ENCODE measurements at regions not wholly inside any gene's neighbourhood (a gene's known extent, or its start where the extent isn't known, plus 50 kb on each side); places are given as distances from the start of the nearest gene placed in this dataset.

DNA sequence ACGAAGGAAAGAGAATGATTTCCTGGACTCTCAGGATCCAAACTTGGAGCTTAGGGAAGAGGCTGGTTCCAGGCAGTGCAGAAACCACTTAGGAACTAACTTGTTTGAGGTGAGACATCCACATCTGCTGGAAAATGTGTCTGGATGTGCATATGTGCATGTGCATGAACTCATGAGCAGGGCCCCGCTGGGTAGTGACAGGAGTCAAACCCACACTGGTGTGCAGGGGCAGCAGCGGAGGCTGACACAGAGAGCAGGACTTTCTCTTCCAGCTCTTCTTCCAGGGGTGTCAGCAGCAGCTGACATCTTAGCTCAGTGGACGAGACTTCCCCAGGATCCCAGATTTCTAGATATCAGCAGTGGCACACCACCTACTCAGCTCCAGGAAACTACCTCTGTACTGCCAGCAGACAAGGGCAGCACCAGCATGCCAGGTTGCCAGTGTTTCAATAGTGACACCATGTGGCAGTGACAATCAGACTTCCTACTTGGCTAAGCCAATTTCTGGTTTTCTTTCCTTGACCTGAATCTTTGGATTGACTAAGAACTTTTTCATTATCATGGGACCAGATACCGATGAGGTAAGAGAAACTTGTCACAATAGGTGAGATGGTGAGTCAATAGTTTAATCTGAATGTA is 227.5 kb upstream of the ZC3H12C start:
- DNase-seq, result peak; percentile 83

DNA sequence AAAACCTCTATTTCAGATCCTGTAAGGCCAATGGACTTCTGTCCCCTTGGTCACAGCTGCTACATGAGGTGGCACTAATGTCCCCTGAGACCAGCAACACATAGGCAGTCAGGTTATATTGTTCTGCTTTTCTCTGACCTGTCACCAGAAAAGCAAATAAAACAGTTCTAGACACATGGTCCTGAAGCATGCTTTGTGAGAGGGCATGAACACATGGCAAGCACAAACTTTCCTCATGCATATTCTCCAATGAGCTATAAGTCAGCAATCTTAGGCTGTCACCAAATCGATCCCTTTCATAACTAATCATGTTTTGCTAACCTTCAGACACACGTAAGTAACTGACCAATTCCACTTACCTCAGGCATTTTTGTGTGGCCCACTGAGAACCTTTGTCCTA is 225.4 kb upstream of the ZC3H12C start:
- DNase-seq, result no peak

DNA sequence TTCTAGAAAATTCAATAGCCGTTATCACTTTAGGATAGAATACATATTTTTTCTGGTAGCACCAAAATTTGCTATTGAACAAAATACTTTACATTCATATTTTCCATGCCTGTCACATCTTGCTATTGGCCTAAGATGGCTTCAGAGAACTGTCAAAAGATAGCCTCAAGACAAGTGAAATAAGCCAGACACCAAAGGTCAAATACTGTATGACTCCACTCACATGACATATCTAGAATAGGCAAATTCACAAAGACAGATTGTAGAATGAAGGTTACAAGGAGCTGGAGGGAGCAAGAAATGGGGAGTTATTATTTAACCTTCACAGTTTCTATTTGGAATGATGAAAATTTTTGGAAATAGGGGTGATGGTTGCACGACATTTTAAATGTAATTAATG is 223.7 kb upstream of the ZC3H12C start:
- no peak for DNase-seq

DNA sequence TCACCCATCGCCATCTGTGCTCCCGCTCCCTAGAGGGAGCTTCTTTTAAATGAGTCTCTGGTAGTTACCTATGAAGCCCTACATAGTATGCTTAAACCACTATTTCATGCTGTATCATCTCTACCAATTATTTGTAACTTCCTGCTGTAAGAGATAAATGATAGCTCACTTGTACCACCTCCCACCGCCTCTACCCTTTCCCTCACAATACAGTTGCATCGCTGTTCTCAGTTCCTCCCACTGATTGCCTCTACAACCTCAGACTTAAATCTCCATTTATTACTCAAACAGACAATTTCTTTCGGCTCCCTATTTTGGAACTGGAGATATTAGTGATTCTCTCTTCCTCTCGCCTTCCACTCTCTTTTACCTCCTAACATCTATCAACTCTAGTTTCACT is 222.9 kb upstream of the ZC3H12C start:
- no peak for DNase-seq

DNA sequence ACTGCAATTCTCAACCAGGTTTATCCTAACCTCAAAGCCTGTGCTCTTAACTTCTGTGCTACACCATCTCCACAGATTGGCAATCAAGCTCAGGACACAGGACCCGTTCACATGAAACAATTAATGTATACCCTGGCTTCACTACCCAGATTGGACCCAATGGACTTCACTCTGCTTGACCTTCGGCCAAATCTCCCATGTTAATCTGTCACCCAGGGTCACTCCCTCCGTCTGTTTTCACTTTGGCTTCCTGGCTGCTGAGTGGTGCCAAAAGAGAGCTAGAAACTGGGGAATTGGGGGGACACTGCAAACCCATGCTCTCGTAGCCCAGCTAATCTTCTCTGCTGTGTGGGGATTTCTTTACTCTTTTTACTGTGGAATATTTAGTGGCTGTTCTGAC is 216.1 kb upstream of the ZC3H12C start:
- DNase-seq, result no peak

DNA sequence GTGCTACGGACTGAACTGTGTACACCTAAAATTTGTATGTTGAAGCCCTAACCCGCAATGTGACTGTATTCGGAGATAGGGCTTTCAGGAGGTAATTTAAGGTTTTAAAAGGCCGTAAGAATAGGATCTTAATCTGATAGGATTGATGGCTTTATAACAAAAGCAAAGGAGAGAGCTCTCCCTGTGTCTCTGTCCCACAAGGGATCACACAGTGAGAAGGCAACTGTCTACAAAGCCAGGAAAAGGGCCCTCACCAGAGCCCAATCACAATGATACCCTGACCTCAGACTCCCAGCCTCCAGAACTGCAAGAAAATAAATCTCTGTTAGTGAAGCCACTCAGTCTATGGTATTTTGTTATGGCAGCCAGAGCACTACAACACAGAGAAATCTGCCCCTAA is 208.7 kb upstream of the ZC3H12C start:
- DNase-seq, result no peak

DNA sequence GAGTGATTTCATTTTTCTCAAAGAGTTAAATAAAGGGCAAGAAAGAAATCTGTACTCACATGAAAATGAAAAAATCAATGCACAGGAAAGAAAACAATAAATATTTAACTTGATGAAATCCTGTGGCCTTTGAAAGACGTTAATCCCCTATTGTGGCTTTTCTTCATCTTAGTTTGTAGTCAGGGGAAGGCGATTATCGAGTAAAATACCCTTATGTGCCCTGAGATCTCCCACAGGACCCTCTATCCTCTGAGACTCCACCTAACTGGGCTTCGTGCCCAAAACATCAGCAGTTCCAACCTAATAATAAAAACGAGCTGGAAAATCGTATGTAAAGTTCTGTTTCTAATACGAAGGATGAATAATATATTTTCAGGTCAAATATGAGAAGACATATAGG is 208.2 kb upstream of the ZC3H12C start:
- no peak for DNase-seq

DNA sequence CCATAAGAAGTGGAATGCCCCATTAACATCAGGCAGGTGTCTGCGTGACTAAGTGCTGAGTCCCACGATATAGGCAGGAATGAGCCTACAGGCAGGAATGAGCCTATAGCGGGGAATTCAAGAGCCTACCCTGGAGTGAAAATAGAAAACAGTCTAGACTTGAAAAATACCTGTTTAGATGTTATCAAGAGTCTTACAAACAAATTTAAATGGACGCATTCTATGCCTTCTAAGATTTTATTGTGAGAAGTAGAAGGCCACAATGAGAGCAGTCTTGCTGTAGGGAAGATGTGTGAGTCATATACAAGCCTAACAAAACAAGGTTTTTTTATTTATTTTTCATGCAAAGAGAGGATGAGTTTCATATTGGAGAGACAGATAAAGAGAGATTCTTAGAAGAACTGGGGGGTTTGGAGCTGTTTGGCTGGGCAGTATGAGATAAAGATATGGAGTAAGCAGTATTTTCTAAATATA is 200.8 kb upstream of the ZC3H12C start:
- DNase-seq, result no peak

DNA sequence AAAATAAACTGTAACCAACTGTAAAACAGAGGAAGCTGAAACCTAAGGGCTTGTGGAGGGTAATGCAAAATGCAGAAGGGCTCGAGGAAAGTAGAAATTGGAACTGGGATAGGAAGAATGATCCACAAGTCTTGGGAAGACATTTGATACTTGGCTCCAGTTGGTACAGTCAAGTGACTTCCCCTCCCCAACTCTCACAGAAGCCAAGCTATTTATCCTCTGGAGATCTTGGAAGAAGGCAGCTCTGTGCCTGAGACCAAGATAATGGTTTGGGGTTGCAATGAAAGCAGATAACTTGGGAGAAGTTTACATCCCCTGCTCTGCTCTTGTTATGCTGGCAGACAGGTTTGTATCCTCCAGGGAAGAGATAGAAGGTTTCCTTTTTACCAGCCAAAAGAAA is 198.9 kb upstream of the ZC3H12C start:
- no peak for DNase-seq

DNA sequence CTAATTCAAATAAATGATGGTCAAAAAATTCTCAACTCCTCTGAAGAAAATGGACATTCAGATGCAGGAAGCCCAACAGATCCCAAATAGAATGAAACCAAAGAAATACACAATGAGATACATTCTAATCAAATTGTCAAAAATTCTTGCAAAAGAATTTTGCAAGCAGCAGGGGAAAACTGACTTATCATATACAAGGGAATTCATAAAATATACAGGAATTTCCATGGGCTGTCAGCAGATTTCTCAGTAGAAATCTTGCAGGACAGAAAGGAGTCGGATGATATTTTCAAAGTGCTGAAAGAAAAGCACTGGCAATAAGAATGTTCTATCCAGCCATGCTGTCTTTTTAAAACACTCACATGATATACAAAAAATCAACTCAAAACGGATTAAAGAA is 194.6 kb upstream of the ZC3H12C start:
- no peak for DNase-seq

DNA sequence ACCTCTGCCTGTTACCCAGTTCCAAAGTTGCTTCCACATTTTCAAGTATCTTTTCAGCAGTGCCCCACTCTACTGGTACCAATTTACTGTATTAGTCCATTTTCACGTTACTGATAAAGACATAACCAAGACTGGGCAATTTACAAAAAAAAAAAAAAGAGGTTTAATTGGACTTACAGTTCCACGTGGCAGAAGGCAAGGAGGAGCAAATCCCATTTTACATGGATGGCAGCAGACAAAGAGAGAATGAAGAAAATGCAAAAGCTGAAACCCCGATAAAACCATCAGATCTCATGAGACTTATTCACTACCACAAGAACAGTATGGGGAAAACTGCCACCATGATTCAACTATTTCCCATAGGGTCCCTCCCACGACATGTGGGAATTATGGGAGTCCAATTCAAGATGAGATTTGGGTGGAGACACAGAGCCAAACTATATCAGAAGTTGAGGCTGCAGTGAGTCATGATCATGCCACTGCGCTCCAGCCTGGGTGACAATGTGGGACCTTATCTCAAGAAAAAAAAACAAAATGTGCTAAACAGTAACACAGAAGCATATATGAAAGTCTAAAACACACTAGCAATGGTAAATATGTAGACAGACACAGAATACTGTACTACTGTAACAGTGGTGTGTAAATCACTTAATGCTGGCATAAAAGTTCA is 190.3 kb upstream of the ZC3H12C start:
- DNase-seq, result no peak

DNA sequence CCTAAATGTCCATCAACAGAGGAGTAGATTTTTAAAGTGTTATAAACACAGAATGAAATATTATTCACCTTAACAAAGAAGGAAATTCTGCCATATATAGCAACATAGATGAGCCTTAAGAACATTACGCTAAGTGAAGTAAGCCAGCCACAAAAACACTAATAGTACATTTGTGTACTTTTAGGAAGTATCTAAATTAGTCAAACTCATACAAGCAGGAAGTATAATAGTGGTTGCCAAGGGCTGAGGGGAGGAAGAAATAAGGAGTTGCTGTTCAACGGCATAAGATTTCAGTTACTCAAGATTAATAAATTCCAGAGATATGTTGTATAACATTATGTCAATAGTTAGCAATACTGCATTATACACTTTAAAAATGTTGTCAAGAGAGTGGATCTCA is 181.7 kb upstream of the ZC3H12C start:
- DNase-seq, result no peak

DNA sequence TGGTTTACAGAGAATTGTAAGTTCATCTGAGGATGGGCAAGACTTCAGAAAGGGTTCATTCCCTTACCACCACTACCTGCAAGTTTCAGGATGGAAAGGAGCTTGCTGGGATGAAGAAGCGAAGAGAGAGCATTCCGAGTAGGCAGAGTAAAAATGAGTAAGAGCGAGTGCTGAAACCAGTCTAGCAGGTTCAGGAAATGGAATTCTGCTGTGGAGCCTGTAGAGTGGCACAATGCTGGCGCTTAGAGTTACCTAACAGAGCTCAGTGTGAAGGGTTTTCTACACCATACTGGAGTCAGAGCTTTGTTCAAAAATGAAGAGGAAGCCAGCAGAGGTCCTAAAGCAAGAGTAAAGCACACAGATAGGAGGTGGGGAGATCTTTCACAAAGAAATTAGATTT is 179.2 kb upstream of the ZC3H12C start:
- no peak for DNase-seq

DNA sequence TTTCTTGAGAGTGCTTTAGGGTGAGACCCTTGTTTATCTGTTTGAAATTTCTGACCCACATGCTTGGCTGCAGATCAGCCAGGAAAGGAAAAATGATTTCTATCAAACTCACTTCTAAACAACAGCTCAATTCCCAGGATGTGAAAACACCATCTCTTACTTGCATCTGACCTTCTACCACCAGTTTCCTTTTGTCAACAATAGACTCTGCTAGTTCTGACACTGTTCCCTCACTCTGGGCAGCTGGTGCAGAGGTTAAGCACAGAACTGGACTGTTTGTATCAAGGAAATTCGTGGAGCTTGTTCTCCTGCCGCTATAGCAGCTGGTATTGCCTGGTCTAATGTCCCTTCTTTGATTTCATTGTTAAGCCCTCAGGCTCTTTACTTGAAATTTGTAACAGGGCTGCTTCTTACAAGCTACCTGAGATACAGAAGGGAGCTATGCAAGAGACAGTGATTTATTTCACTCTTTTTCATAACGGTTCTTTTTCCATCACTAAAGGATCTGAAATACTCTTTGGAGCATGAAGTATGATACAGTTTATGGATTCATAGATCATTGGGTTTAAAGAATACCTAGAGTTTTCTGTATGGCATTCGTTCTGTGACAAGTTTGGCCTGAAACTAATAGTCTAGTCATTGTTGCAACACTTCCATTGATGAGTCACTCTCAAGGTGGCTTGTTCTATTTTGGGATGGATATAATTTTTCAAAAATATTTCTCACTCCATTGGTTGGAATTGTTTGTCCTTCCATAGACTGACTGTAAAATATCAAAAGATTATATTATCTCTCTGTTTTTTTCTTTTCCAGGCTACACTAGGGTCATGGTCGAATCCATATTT is 178.2 kb upstream of the ZC3H12C start:
- peak; percentile 47 for DNase-seq

DNA sequence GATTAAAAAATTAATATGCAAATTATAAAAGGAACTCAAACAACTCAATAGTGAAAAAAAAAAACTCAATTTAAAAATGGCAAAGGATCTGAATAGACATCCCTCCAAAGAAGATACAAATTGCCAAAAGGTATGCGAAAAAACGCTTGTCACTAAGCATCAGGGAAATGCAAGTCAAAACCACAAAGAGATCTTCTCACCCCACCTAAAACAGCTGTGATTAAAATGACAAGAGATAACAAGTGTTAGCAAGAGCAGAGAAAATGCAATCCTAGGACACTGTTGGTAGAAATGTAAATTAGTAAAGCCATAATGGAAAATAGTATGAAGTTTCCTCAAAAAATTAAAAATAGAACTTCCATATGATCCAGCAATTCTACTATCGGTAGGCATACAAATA is 166.3 kb upstream of the ZC3H12C start:
- no peak for DNase-seq

DNA sequence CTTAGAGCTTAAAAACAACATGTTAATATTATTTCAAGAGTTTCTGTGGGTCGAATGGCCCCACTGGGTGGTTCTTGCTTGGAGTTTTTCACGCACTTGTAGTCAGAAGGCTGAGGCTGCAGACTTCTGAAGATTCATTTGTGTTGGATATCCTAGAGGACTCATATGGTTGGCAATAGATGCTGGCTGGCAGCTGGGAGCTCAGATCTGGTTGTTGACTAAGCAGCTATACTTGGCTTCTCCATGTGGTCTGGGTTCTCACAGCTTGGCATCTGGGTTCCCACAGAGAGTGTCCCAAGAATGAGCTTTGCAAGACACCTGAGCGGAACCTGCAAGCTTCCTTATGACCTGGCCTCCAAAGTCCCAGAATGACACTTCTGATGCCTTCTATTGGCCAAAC is 163.9 kb upstream of the ZC3H12C start:
- DNase-seq, result no peak

DNA sequence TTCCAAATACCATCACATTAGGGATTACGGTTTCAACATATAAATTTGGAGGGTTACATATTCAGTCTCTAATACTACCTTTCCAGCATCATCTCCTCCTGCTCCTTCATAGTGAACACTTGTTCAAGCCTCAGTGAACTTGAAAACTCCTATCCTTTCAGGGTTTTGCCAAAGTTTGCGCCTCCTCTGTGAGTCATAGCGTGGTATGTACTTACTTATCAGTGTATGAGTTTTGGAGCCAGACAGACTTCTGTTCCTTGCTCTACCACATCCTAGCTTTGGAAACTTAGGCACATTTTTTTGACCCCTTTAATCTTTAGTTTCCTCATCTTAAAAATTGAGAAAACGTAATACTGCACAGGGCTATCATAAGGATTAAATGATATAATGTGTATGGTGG is 160.1 kb upstream of the ZC3H12C start:
- DNase-seq, result no peak

DNA sequence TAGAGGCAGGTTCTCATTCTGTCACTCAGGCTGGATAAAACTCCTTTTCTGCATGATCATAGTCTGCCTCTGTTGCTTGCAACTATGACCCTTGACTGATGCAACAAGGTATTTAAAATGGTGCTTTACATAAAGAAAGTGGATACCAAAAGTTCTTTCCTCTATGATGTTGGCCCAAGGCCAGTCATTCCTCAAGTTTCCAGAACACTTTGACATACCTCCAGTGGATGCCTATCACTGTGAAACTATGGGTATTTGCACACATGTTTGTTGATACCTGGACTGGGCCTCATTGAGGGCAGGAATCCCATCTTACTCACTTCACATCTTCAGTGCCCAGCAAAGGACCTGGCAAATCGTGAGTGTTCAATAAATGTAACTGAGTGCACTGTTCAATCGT is 159.0 kb upstream of the ZC3H12C start:
- DNase-seq, result no peak

DNA sequence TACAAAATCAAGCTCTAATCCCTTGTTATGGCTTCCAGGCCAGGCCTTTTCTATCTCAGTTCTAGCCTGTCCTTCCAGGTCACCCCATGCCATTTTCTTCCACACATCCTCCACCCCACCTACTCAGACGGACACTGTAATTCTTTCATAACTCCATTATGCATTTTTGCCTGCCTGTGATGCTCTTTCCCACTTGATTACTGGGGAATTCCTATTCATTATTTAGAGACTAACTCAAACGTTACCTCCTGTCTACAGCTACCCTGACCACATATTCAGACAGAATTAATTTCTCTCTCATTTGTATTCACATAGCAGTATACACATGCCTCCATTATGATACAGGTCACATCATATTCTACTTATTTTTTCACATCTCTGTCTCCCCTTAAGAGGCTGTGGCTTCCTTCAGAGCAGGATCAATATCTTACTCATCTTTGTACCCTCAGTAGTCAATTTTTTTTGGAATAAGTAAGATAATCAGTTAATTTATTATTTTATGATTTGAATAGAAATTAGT is 156.5 kb upstream of the ZC3H12C start:
- DNase-seq, result no peak

DNA sequence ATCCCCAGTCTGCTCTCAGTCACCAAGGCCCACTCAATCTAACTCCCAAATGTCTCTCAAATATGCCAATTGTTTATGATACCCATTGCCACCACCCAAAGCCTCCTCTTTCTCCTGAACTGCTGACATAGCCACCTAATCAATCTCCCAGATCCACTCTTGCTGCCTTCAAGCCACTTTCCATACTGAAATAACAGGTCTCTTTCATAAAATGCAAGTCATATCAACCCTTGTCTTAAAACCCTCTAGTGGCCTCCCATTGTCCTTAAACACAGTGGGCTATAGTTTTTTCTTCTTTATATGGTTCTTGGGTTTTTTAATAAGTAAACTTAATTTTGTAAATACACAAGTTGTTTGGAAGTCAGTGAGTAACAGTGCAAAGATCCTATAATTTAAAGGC is 155.2 kb upstream of the ZC3H12C start:
- DNase-seq, result no peak

DNA sequence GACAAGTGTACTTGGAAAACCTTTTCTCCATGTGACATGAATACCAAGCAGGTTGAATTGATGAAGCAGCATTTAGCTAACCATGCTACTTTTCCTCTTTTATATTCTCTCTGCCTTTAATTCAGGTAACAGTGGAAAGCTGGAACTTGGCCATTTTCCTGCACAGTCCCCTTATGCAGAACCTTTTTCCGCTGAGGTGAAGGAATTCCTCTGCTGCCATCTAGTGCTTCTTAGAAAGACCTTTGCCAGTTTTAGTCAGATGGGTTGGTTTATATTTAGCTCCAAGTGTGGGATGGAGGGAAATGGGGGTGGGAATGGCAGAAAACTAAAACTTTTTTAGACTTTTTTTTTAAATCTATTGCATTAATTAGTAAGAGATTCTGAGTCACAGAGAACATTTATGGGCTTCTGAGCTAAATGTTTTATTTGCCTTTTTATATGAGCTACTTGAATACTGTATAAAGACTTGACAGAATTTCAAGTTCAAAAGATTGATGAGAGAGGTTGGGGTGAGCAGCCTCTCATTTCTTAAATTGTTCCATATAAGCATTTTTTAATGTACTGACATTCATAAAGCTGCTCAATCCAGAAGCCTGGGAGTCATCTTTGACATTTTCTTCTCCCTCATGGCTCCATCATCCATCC is 153.9 kb upstream of the ZC3H12C start:
- peak; percentile 94 for DNase-seq

DNA sequence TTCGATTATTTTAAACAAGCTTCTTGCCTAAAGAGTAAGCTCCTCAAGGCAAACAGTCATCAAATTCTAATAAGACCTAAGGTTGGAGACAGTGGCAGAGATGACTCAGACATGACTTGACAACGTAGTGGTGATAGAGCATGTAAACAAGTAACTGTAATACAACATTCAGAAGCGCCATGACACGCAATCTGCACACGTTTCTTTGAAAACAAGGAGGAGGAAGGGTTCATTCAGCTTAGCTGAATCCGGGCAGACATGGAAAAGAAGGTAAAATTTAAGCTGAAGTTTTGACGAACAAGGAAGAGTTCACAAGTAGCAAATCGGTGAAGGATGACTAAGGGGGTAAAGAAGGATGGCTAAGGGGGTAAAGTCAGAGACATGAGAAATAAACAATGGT is 152.4 kb upstream of the ZC3H12C start:
- DNase-seq, result no peak

DNA sequence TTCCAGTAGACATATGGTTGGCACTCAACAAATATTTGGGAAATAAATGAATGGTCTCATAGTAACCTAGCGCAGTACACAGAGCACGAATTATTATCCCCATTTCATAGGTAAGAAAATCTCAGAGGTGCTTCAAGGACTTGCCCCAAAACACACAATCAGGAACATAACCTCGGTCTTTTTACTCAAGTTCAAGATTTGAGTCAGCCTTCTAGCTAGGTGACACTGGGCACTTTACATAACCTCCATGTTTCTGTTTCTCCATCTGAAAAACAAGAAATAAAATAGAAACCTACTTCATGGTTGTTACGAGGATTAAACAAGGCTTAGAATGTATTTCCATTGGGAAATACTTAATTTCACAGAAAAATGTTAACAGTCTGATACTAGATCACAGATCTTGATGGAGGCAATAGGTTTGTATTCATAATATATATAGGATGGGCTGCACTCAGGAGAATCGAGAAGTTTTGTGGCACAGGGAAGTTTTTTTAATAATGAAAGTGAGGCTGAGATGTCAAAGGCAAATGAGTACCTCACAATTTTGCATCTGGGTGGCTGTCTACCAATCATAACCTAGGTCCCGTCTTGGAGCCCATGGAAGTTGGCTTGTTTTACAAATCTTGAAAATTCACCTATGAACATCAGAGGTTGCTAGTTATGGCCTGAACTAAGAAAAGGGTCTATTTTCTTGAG is 147.4 kb upstream of the ZC3H12C start:
- no peak for DNase-seq
